Gastrocnemius medialis (tissue), 4 donors: ENCODE measurements at regions not wholly inside any gene's neighbourhood (a gene's known extent, or its start where the extent isn't known, plus 50 kb on each side); places are given as distances from the start of the nearest gene placed in this dataset.

ENCODE experiments used
- POLR2A ChIP-seq, 2 donors: fragments of 450-650 bp; IDR thresholded peaks; one replicate each; pipeline ENCODE4 v1.6.1; 2017; ENCODE audit warnings: antibody characterized with exemption in 2 of 2, mild to moderate bottlenecking in 2 of 2, moderate library complexity in 2 of 2
- TF ChIP-seq, protein P1 (sequence below), 5 experiments: fragments of 450-650 bp in 3 of 5; fragments of 200-600 bp in 2 of 5; sonication (generic) in 2 of 5; IDR thresholded peaks in 4 of 5; conservative IDR thresholded peaks in 1 of 5; 1 replicate in 4 of 5; 2 replicates in 1 of 5; pipeline ENCODE4 v1.5.1; 2016 to 2019; ENCODE audit warnings: antibody characterized with exemption in 5 of 5, mild to moderate bottlenecking in 3 of 5, moderate library complexity in 3 of 5

DNA sequence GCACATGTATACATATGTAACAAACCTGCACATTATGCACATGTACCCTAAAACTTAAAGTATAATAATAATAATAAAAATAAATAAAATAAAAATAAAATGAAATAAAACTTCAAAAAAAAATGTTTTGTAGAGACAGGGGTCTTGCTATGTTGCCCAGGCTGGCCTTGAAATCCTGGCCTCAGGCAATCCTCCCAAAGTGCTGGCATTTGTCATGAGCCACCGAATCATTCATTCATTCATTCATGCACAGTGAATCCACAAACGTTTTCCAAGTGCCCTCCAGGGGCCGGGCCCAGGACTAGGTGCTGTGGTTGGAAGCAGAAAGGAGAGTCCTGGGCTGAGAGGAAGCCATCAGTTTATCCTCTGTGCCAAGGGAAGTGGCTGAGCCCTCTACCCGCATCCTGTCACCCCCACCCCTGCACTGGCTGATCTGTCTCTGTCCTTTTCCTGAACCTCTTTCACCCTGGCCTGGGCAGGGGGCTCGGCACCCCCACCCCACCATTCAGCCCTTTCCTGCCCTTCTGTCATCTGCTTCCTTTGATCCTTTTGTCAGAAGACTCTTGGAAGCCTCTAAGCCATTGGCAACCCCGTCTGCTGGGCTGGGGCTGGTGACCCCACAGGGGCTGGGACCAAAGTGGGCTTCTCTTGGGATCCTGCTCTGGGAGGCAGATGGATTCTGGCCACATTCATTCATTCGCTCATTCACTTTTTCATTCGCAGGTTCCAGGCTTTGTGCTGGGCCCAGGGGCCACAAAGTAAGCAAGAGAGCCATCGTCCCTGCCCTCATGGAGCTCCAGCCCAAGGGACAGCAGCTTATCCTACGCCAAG lies 84.3 kb downstream of the IGLL1 start:
- TF ChIP-seq, protein P1, sequence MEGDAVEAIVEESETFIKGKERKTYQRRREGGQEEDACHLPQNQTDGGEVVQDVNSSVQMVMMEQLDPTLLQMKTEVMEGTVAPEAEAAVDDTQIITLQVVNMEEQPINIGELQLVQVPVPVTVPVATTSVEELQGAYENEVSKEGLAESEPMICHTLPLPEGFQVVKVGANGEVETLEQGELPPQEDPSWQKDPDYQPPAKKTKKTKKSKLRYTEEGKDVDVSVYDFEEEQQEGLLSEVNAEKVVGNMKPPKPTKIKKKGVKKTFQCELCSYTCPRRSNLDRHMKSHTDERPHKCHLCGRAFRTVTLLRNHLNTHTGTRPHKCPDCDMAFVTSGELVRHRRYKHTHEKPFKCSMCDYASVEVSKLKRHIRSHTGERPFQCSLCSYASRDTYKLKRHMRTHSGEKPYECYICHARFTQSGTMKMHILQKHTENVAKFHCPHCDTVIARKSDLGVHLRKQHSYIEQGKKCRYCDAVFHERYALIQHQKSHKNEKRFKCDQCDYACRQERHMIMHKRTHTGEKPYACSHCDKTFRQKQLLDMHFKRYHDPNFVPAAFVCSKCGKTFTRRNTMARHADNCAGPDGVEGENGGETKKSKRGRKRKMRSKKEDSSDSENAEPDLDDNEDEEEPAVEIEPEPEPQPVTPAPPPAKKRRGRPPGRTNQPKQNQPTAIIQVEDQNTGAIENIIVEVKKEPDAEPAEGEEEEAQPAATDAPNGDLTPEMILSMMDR (IDR thresholded peaks at IDR 0.05 in 4 of 5, conservative IDR thresholded peaks at IDR 0.05 in 1 of 5), result no peak
- TF ChIP-seq POLR2A (IDR thresholded peaks at IDR 0.05), result no peak
